ENCODE measurements at regions not wholly inside any gene's neighbourhood (a gene's known extent, or its start where the extent isn't known, plus 50 kb on each side); places are given as distances from the start of the nearest gene placed in this dataset.
A peak's percentile ranks its signal among the peaks of the same experiment; 100 is the strongest.

- Histone ChIP-seq H3K27ac (ENCODE audit: low read length) (no peak overlapping the region), H3K9me3 (ENCODE audit: insufficient read depth, low read length) (no peaks in the 10 kb centered on the region), H3K9ac (ENCODE audit: low read length) (no peak overlapping the region), H3K36me3 (replicated peaks; ENCODE audit: low read depth, low read length) (no peaks in the 10 kb centered on the region), H3K4me3 (ENCODE audit: low read length) (no peak overlapping the region), H3K4me2 (ENCODE audit: low read length) (no peak overlapping the region), H2AFZ (ENCODE audit: low read depth, low read length) (no peak overlapping the region), H3K27me3 (ENCODE audit: low read depth, low read length) (peaks cover 50% of the 10 kb centered on the region), H3K79me2 (ENCODE audit: low read length) (no peaks in the 10 kb centered on the region), H4K20me1 (ENCODE audit: insufficient read depth, low read length) (no peaks in the 10 kb centered on the region), H3K4me1 (ENCODE audit: low read length) (no peaks in the 10 kb centered on the region)
- TF ChIP-seq, protein P1, sequence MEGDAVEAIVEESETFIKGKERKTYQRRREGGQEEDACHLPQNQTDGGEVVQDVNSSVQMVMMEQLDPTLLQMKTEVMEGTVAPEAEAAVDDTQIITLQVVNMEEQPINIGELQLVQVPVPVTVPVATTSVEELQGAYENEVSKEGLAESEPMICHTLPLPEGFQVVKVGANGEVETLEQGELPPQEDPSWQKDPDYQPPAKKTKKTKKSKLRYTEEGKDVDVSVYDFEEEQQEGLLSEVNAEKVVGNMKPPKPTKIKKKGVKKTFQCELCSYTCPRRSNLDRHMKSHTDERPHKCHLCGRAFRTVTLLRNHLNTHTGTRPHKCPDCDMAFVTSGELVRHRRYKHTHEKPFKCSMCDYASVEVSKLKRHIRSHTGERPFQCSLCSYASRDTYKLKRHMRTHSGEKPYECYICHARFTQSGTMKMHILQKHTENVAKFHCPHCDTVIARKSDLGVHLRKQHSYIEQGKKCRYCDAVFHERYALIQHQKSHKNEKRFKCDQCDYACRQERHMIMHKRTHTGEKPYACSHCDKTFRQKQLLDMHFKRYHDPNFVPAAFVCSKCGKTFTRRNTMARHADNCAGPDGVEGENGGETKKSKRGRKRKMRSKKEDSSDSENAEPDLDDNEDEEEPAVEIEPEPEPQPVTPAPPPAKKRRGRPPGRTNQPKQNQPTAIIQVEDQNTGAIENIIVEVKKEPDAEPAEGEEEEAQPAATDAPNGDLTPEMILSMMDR (IDR thresholded peaks at IDR 0.05; ENCODE audit: low read depth, low read length), result peak; percentile 49
- no peak for TF ChIP-seq EZH2phosphoT487 (IDR thresholded peaks at IDR 0.05; ENCODE audit: low read depth)
Measured at GRCh38 chr14:21990116-21990515, 316.5 kb upstream of the OR4E1 start.

DNA sequence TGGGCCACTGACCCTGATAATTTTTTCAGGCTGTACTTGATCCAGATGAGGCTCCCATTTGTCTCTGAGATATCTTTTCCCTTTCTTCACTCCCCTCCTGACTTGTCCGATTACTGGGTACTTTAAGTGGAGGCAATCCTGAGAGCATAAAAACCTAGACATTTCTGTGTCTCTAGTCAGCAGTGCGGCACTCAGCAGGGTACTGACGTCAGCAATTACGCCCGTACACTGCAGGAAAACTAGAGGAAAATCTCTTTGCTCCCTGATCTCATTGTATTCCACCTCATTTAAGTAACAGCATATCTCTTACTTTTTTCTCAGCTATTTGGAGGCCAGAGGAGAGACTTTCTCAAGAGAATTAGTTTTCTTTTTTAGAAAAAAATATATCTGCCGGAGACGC lies 315.5 kb upstream of the OR4E1 start:
- H3K4me2 ChIP-seq (ENCODE audit: low read length), result no peak overlapping the region
- no peak overlapping the region for H3K4me3 ChIP-seq (ENCODE audit: low read length)
- no peaks in the 10 kb centered on the region for H3K79me2 ChIP-seq (ENCODE audit: low read length)
- H3K27me3 ChIP-seq (ENCODE audit: low read depth, low read length), result peaks cover 45% of the 10 kb centered on the region
- H3K9me3 ChIP-seq (ENCODE audit: insufficient read depth, low read length), result no peaks in the 10 kb centered on the region
- TF ChIP-seq, protein P1 (IDR thresholded peaks at IDR 0.05; ENCODE audit: low read depth, low read length), result no peak
- no peak for TF ChIP-seq EZH2phosphoT487 (IDR thresholded peaks at IDR 0.05; ENCODE audit: low read depth)
- no peak overlapping the region for H2AFZ ChIP-seq (ENCODE audit: low read depth, low read length)
- no peaks in the 10 kb centered on the region for H3K36me3 ChIP-seq (replicated peaks; ENCODE audit: low read depth, low read length)
- no peaks in the 10 kb centered on the region for H3K4me1 ChIP-seq (ENCODE audit: low read length)
- no peaks in the 10 kb centered on the region for H4K20me1 ChIP-seq (ENCODE audit: insufficient read depth, low read length)
- H3K9ac ChIP-seq (ENCODE audit: low read length), result no peak overlapping the region
- H3K27ac ChIP-seq (ENCODE audit: low read length), result no peak overlapping the region

GRCh38 chr14:21988413-21988812 lies 314.8 kb upstream of the OR4E1 start:
- H3K27ac ChIP-seq (ENCODE audit: low read length), result no peak overlapping the region
- peaks cover 46% of the 10 kb centered on the region for H3K27me3 ChIP-seq (ENCODE audit: low read depth, low read length)
- no peak overlapping the region for H2AFZ ChIP-seq (ENCODE audit: low read depth, low read length)
- H3K9ac ChIP-seq (ENCODE audit: low read length), result no peak overlapping the region
- no peak overlapping the region for H3K4me2 ChIP-seq (ENCODE audit: low read length)
- H3K9me3 ChIP-seq (ENCODE audit: insufficient read depth, low read length), result no peaks in the 10 kb centered on the region
- no peaks in the 10 kb centered on the region for H4K20me1 ChIP-seq (ENCODE audit: insufficient read depth, low read length)
- H3K79me2 ChIP-seq (ENCODE audit: low read length), result no peaks in the 10 kb centered on the region
- no peaks in the 10 kb centered on the region for H3K36me3 ChIP-seq (replicated peaks; ENCODE audit: low read depth, low read length)
- no peak overlapping the region for H3K4me3 ChIP-seq (ENCODE audit: low read length)
- H3K4me1 ChIP-seq (ENCODE audit: low read length), result no peaks in the 10 kb centered on the region
- TF ChIP-seq, protein P1 (IDR thresholded peaks at IDR 0.05; ENCODE audit: low read depth, low read length), result no peak
- TF ChIP-seq EZH2phosphoT487 (IDR thresholded peaks at IDR 0.05; ENCODE audit: low read depth), result no peak

GRCh38 chr14:21987937-21988336 lies 314.3 kb upstream of the OR4E1 start:
- H3K9me3 ChIP-seq (ENCODE audit: insufficient read depth, low read length), result no peaks in the 10 kb centered on the region
- no peak for TF ChIP-seq EZH2phosphoT487 (IDR thresholded peaks at IDR 0.05; ENCODE audit: low read depth)
- TF ChIP-seq, protein P1 (IDR thresholded peaks at IDR 0.05; ENCODE audit: low read depth, low read length), result peak; percentile 69
- H3K79me2 ChIP-seq (ENCODE audit: low read length), result no peaks in the 10 kb centered on the region
- peaks cover 41% of the 10 kb centered on the region for H3K27me3 ChIP-seq (ENCODE audit: low read depth, low read length)
- H3K4me2 ChIP-seq (ENCODE audit: low read length), result no peak overlapping the region
- no peaks in the 10 kb centered on the region for H4K20me1 ChIP-seq (ENCODE audit: insufficient read depth, low read length)
- no peaks in the 10 kb centered on the region for H3K36me3 ChIP-seq (replicated peaks; ENCODE audit: low read depth, low read length)
- no peak overlapping the region for H3K9ac ChIP-seq (ENCODE audit: low read length)
- no peak overlapping the region for H3K27ac ChIP-seq (ENCODE audit: low read length)
- H2AFZ ChIP-seq (ENCODE audit: low read depth, low read length), result no peak overlapping the region
- H3K4me3 ChIP-seq (ENCODE audit: low read length), result no peak overlapping the region
- H3K4me1 ChIP-seq (ENCODE audit: low read length), result no peaks in the 10 kb centered on the region

Data from OCI-LY3 (cell line).